Loucy (cell line): ENCODE measurements at regions not wholly inside any gene's neighbourhood (a gene's known extent, or its start where the extent isn't known, plus 50 kb on each side); places are given as distances from the start of the nearest gene placed in this dataset.
"Not testable (repeated sequence)": the region's sequence is repeated elsewhere in the genome, so short reads cannot be mapped to it uniquely, and the experiment has no call there.

Source experiments
- H2AFZ ChIP-seq: fragments of 200-600 bp; sonication (generic); 2 replicates; pipeline ENCODE4 v1.6.0; 2016; ENCODE audit warnings: antibody characterized with exemption, mild to moderate bottlenecking, low read length, moderate library complexity
- H3F3A ChIP-seq: fragments of 200-600 bp; 2 replicates; pipeline ENCODE4 v1.6.0; 2016; ENCODE audit warnings: antibody characterized with exemption, low read depth, mild to moderate bottlenecking
- H3K27me3 ChIP-seq: fragments of 200-600 bp; sonication (generic); 2 replicates; pipeline ENCODE4 v1.6.1; 2014; ENCODE audit warnings: low read length, mild to moderate bottlenecking; ENCODE audit not compliant: insufficient read depth, poor library complexity, severe bottlenecking
- H3K36me3 ChIP-seq: fragments of 200-600 bp; sonication (generic); 2 replicates; pipeline ENCODE4 v1.6.1; 2016; ENCODE audit warnings: low read length; ENCODE audit not compliant: insufficient read depth
- H3K4me1 ChIP-seq: fragments of 200-600 bp; sonication (generic); 2 replicates; pipeline ENCODE4 v1.5.1; 2014; ENCODE audit warnings: low read length, mild to moderate bottlenecking; ENCODE audit not compliant: insufficient read depth, poor library complexity, severe bottlenecking
- H3K4me2 ChIP-seq: fragments of 200-600 bp; sonication (generic); 2 replicates; pipeline ENCODE4 v1.6.0; 2014; ENCODE audit warnings: antibody characterized with exemption, low read length, low read depth, mild to moderate bottlenecking; ENCODE audit not compliant: poor library complexity, severe bottlenecking
- H3K4me3 ChIP-seq: fragments of 200-600 bp; sonication (generic); 2 replicates; pipeline ENCODE4 v1.5.1; 2014; ENCODE audit warnings: low read length, mild to moderate bottlenecking, mixed read lengths; ENCODE audit not compliant: poor library complexity, severe bottlenecking
- H3K79me2 ChIP-seq: fragments of 200-600 bp; sonication (generic); 2 replicates; pipeline ENCODE4 v1.6.1; 2014; ENCODE audit warnings: low read length; ENCODE audit not compliant: insufficient read depth
- H3K9ac ChIP-seq: fragments of 200-600 bp; sonication (generic); 2 replicates; pipeline ENCODE4 v1.6.0; 2014; ENCODE audit warnings: mild to moderate bottlenecking, low read depth, low read length, moderate library complexity; ENCODE audit not compliant: poor library complexity, severe bottlenecking
- H3K9me2 ChIP-seq: fragments of 200-600 bp; sonication (generic); replicated peaks from 2 replicates; pipeline ENCODE4 v1.6.1; 2016; ENCODE audit warnings: low read depth, low read length, mixed read lengths
- H3K9me3 ChIP-seq: fragments of 200-600 bp; sonication (generic); 2 replicates; pipeline ENCODE4 v1.6.1; 2014; ENCODE audit warnings: mild to moderate bottlenecking, antibody characterized with exemption, low read length, low read depth; ENCODE audit not compliant: insufficient read depth
- H4K20me1 ChIP-seq: fragments of 200-600 bp; sonication (generic); 2 replicates; pipeline ENCODE4 v1.6.0; 2014; ENCODE audit warnings: antibody characterized with exemption, low read length, mild to moderate bottlenecking; ENCODE audit not compliant: insufficient read depth, poor library complexity, severe bottlenecking
- EZH2phosphoT487 ChIP-seq: fragments of 200-600 bp; IDR thresholded peaks from 2 replicates; pipeline ENCODE4 v1.6.1; 2018; ENCODE audit warnings: antibody characterized with exemption, mild to moderate bottlenecking, moderate library complexity, borderline replicate concordance
- TF ChIP-seq, protein P1 (sequence below): fragments of 200-600 bp; sonication (generic); conservative IDR thresholded peaks from 2 replicates; pipeline ENCODE4 v1.5.1; 2014; ENCODE audit warnings: mild to moderate bottlenecking, antibody characterized with exemption, low read length

DNA sequence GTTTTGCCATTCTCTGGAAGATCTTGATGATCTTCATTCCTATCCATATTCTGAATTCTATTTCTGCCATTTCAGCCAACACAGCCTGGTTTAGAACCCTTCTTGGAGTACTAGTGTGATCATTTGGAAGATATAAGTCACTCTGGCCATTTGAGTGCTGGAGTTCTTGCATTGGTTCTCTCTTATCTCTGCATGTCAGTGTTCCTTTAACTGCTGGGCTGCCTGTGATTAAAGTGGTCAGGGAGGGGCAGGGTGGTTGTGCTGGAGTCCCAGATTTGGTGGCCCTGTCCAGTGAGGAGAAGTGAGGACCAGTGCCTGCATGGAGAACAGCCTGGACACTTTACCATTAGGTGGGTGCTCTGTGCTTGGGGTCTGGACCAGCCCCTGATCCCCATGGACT, 173.0 kb downstream of the SOD2 start:
- Histone ChIP-seq H3K4me3 (no peak overlapping the region), H3F3A (no peaks in the 10 kb centered on the region), H3K9me3 (no peaks in the 10 kb centered on the region; the same call in 1 of the 2 replicates)

GRCh38 chr6:159515811-159516210, 177.2 kb downstream of the SOD2 start:
- H3K9me3 ChIP-seq, H3K4me2 ChIP-seq, H3K4me1 ChIP-seq, H3K9me2 ChIP-seq, H3K9ac ChIP-seq, H3F3A ChIP-seq, H4K20me1 ChIP-seq, H3K4me3 ChIP-seq, H3K36me3 ChIP-seq, H2AFZ ChIP-seq, H3K27me3 ChIP-seq, H3K79me2 ChIP-seq: not testable (repeated sequence)

More for the DNA sequence above, 173.0 kb downstream of the SOD2 start:
- H3K9ac ChIP-seq: no peak overlapping the region
- no peaks in the 10 kb centered on the region for H3K9me2 ChIP-seq
- H4K20me1 ChIP-seq: no peaks in the 10 kb centered on the region
- H3K36me3 ChIP-seq: no peaks in the 10 kb centered on the region
- no peaks in the 10 kb centered on the region for H3K4me1 ChIP-seq
- H3K27me3 ChIP-seq: no peaks in the 10 kb centered on the region
- TF ChIP-seq, protein P1, sequence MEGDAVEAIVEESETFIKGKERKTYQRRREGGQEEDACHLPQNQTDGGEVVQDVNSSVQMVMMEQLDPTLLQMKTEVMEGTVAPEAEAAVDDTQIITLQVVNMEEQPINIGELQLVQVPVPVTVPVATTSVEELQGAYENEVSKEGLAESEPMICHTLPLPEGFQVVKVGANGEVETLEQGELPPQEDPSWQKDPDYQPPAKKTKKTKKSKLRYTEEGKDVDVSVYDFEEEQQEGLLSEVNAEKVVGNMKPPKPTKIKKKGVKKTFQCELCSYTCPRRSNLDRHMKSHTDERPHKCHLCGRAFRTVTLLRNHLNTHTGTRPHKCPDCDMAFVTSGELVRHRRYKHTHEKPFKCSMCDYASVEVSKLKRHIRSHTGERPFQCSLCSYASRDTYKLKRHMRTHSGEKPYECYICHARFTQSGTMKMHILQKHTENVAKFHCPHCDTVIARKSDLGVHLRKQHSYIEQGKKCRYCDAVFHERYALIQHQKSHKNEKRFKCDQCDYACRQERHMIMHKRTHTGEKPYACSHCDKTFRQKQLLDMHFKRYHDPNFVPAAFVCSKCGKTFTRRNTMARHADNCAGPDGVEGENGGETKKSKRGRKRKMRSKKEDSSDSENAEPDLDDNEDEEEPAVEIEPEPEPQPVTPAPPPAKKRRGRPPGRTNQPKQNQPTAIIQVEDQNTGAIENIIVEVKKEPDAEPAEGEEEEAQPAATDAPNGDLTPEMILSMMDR: no peak
- no peak for TF ChIP-seq EZH2phosphoT487
- no peak overlapping the region for H2AFZ ChIP-seq
- H3K79me2 ChIP-seq: no peaks in the 10 kb centered on the region
- H3K4me2 ChIP-seq: no peak overlapping the region

GRCh38 chr6:159513914-159514313, 179.1 kb downstream of the SOD2 start:
- no peak overlapping the region for H3K4me2 ChIP-seq
- TF ChIP-seq, protein P1: no peak
- no peak for TF ChIP-seq EZH2phosphoT487
- no peaks in the 10 kb centered on the region for H4K20me1 ChIP-seq
- H3K36me3 ChIP-seq: no peaks in the 10 kb centered on the region
- H3K4me1 ChIP-seq: no peaks in the 10 kb centered on the region
- H3K9me2 ChIP-seq: no peaks in the 10 kb centered on the region
- H3K9me3 ChIP-seq: no peaks in the 10 kb centered on the region
- H3K27me3 ChIP-seq: no peaks in the 10 kb centered on the region
- H3K4me3 ChIP-seq: no peak overlapping the region
- no peaks in the 10 kb centered on the region for H3K79me2 ChIP-seq
- no peak overlapping the region for H3K9ac ChIP-seq
- H3F3A ChIP-seq: no peaks in the 10 kb centered on the region
- H2AFZ ChIP-seq: no peak overlapping the region

GRCh38 chr6:159513074-159513720, 179.8 kb downstream of the SOD2 start:
- H3F3A ChIP-seq: no peaks in the 10 kb centered on the region
- no peaks in the 10 kb centered on the region for H4K20me1 ChIP-seq
- H3K4me3 ChIP-seq: no peak overlapping the region
- no peaks in the 10 kb centered on the region for H3K9me3 ChIP-seq
- no peak overlapping the region for H3K4me2 ChIP-seq
- no peaks in the 10 kb centered on the region for H3K27me3 ChIP-seq
- H3K9ac ChIP-seq: no peak overlapping the region
- no peaks in the 10 kb centered on the region for H3K4me1 ChIP-seq
- no peak for TF ChIP-seq EZH2phosphoT487
- TF ChIP-seq, protein P1: no peak
- no peaks in the 10 kb centered on the region for H3K36me3 ChIP-seq
- H2AFZ ChIP-seq: no peak overlapping the region
- no peaks in the 10 kb centered on the region for H3K79me2 ChIP-seq
- H3K9me2 ChIP-seq: no peaks in the 10 kb centered on the region
